ENCODE measurements at regions not wholly inside any gene's neighbourhood (a gene's known extent, or its start where the extent isn't known, plus 50 kb on each side); places are given as distances from the start of the nearest gene placed in this dataset.

- peak; percentile 57 for TF ChIP-seq CTCF (IDR thresholded peaks at IDR 0.05; ENCODE audit: insufficient read depth, low read length, poor library complexity, severe bottlenecking)
- Histone ChIP-seq H3K27me3 (ENCODE audit: control insufficient read depth, insufficient read depth, low read length) (no peaks in the 10 kb centered on the region), H3K4me3 (ENCODE audit: low read depth, low read length) (no peak overlapping the region), H3K36me3 (ENCODE audit: control insufficient read depth, insufficient read depth, low read length) (no peaks in the 10 kb centered on the region)
- no peak for DNase-seq (ENCODE audit: low read depth)
These were observed 430.0 kb downstream of the ETNK1 start for GRCh38 chr12:23055004-23055403.

- H3K4me3 ChIP-seq (ENCODE audit: low read depth, low read length): no peak overlapping the region
- no peak for TF ChIP-seq CTCF (IDR thresholded peaks at IDR 0.05; ENCODE audit: insufficient read depth, low read length, poor library complexity, severe bottlenecking)
These were observed 432.6 kb downstream of the ETNK1 start for GRCh38 chr12:23057571-23057970.

GRCh38 chr12:23060161-23060560 is 435.2 kb downstream of the ETNK1 start:
- TF ChIP-seq CTCF (IDR thresholded peaks at IDR 0.05; ENCODE audit: insufficient read depth, low read length, poor library complexity, severe bottlenecking): no peak
- H3K4me3 ChIP-seq (ENCODE audit: low read depth, low read length): no peak overlapping the region
- no peaks in the 10 kb centered on the region for H3K36me3 ChIP-seq (ENCODE audit: control insufficient read depth, insufficient read depth, low read length)

More at GRCh38 chr12:23057571-23057970, 432.6 kb downstream of the ETNK1 start:
- no peaks in the 10 kb centered on the region for H3K27me3 ChIP-seq (ENCODE audit: control insufficient read depth, insufficient read depth, low read length)
- no peak for DNase-seq (ENCODE audit: low read depth)
- H3K36me3 ChIP-seq (ENCODE audit: control insufficient read depth, insufficient read depth, low read length): no peaks in the 10 kb centered on the region

GRCh38 chr12:23063206-23063605 is 438.2 kb downstream of the ETNK1 start:
- no peaks in the 10 kb centered on the region for H3K36me3 ChIP-seq (ENCODE audit: control insufficient read depth, insufficient read depth, low read length)
- TF ChIP-seq CTCF (IDR thresholded peaks at IDR 0.05; ENCODE audit: insufficient read depth, low read length, poor library complexity, severe bottlenecking): no peak
- no peak overlapping the region for H3K4me3 ChIP-seq (ENCODE audit: low read depth, low read length)
- DNase-seq (ENCODE audit: low read depth): no peak
- H3K27me3 ChIP-seq (ENCODE audit: control insufficient read depth, insufficient read depth, low read length): no peaks in the 10 kb centered on the region

More at GRCh38 chr12:23060161-23060560, 435.2 kb downstream of the ETNK1 start:
- no peak for DNase-seq (ENCODE audit: low read depth)
- H3K27me3 ChIP-seq (ENCODE audit: control insufficient read depth, insufficient read depth, low read length): no peaks in the 10 kb centered on the region

GRCh38 chr12:23066095-23066494 is 441.1 kb downstream of the ETNK1 start:
- Histone ChIP-seq H3K36me3 (ENCODE audit: control insufficient read depth, insufficient read depth, low read length) (no peaks in the 10 kb centered on the region), H3K27me3 (ENCODE audit: control insufficient read depth, insufficient read depth, low read length) (no peaks in the 10 kb centered on the region), H3K4me3 (ENCODE audit: low read depth, low read length) (no peak overlapping the region)
- no peak for DNase-seq (ENCODE audit: low read depth)
- TF ChIP-seq CTCF (IDR thresholded peaks at IDR 0.05; ENCODE audit: insufficient read depth, low read length, poor library complexity, severe bottlenecking): no peak

- H3K4me3 ChIP-seq (ENCODE audit: low read depth, low read length): no peak overlapping the region
- no peaks in the 10 kb centered on the region for H3K36me3 ChIP-seq (ENCODE audit: control insufficient read depth, insufficient read depth, low read length)
- TF ChIP-seq CTCF (IDR thresholded peaks at IDR 0.05; ENCODE audit: insufficient read depth, low read length, poor library complexity, severe bottlenecking): no peak
- no peaks in the 10 kb centered on the region for H3K27me3 ChIP-seq (ENCODE audit: control insufficient read depth, insufficient read depth, low read length)
- DNase-seq (ENCODE audit: low read depth): peak; percentile 79
These were observed 458.3 kb downstream of the ETNK1 start for GRCh38 chr12:23083267-23083666.

All from kidney epithelial cell (primary cell).